Vagina (tissue), 2 donors: ENCODE measurements at regions not wholly inside any gene's neighbourhood (a gene's known extent, or its start where the extent isn't known, plus 50 kb on each side); places are given as distances from the start of the nearest gene placed in this dataset.
A peak's percentile ranks its signal among the peaks of the same experiment; 100 is the strongest.

ENCODE experiments used
- DNase-seq, 2 donors: peaks; one replicate each; pipeline ENCODE4 v3.0.0-alpha.2; 2017; ENCODE audit errors: extremely low spot score in 2 of 2
- H3K27ac ChIP-seq: fragments of 200-600 bp; sonication (generic); one replicate; pipeline ENCODE4 v1.5.1; 2019
- H3K27me3 ChIP-seq: fragments of 200-600 bp; sonication (generic); one replicate; pipeline ENCODE4 v1.5.1; 2019
- H3K36me3 ChIP-seq, 2 donors: fragments of 200-600 bp; sonication (generic); one replicate each; pipeline ENCODE4 v1.5.1; 2017 to 2019
- H3K4me1 ChIP-seq: fragments of 200-600 bp; sonication (generic); one replicate; pipeline ENCODE4 v1.5.1; 2019
- H3K4me3 ChIP-seq, 2 donors: fragments of 200-600 bp; sonication (generic); 1 replicate in 1 of 2; 2 replicates in 1 of 2; pipeline ENCODE4 v1.5.1; 2016 to 2019
- H3K9me3 ChIP-seq: fragments of 200-600 bp; sonication (generic); one replicate; pipeline ENCODE4 v1.5.1; 2019
- POLR2A ChIP-seq, 2 donors: fragments of 450-650 bp; IDR thresholded peaks; one replicate each; pipeline ENCODE4 v1.6.1; 2017; ENCODE audit warnings: antibody characterized with exemption in 2 of 2, mild to moderate bottlenecking in 2 of 2, moderate library complexity in 2 of 2
- POLR2AphosphoS5 ChIP-seq, 2 donors: sonication (generic); formaldehyde crosslinking; IDR thresholded peaks; one replicate each; pipeline ENCODE4 v1.9.0; 2017; ENCODE audit warnings: antibody characterized with exemption in 2 of 2, mild to moderate bottlenecking in 2 of 2, low read depth in 1 of 2; ENCODE audit not compliant: insufficient read depth in 1 of 2
- intact Hi-C: fragments of 100-400 bp; cut with DNase I; formaldehyde crosslinking; loops from one replicate; pipeline ENCODE4 v1.15.1; 2023
- TF ChIP-seq, protein P1 (sequence below), 3 experiments: fragments of 450-650 bp in 2 of 3; fragments of 200-600 bp in 1 of 3; sonication (generic) in 1 of 3; IDR thresholded peaks; one replicate each; pipeline ENCODE4 v1.5.1; 2017 to 2019; ENCODE audit warnings: antibody characterized with exemption in 3 of 3, mild to moderate bottlenecking in 2 of 3, moderate library complexity in 2 of 3

DNA sequence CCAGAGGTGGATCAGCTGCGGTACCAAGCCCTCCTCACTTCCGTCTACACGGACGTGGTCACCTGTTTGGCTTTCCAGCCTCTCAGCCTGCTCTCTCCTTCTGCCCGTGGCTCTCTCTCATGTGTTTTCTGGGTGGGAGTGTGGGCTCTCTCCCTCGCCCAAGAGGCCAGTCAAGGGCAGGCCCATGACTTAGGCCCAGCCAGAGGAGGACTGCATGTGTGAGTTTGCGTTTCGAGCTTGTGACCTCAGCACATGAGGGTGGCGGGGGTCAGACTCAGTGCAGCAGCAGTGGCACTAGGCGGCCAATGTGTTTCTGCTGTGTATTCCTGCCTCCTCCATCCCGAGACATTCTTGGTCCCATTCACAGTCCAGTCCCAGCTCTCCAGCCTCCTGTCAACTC is 82.5 kb upstream of the SMIM23 start:
- no peaks in the 10 kb centered on the region for H3K36me3 ChIP-seq
- H3K4me3 ChIP-seq = no peak overlapping the region
- H3K4me1 ChIP-seq = no peaks in the 10 kb centered on the region
- intact Hi-C loops = no loop called here
- TF ChIP-seq, protein P1, sequence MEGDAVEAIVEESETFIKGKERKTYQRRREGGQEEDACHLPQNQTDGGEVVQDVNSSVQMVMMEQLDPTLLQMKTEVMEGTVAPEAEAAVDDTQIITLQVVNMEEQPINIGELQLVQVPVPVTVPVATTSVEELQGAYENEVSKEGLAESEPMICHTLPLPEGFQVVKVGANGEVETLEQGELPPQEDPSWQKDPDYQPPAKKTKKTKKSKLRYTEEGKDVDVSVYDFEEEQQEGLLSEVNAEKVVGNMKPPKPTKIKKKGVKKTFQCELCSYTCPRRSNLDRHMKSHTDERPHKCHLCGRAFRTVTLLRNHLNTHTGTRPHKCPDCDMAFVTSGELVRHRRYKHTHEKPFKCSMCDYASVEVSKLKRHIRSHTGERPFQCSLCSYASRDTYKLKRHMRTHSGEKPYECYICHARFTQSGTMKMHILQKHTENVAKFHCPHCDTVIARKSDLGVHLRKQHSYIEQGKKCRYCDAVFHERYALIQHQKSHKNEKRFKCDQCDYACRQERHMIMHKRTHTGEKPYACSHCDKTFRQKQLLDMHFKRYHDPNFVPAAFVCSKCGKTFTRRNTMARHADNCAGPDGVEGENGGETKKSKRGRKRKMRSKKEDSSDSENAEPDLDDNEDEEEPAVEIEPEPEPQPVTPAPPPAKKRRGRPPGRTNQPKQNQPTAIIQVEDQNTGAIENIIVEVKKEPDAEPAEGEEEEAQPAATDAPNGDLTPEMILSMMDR (IDR thresholded peaks at IDR 0.05) = no peak
- TF ChIP-seq POLR2A (IDR thresholded peaks at IDR 0.05) (no peak), POLR2AphosphoS5 (IDR thresholded peaks at IDR 0.05; ENCODE audit: insufficient read depth in 1 of 2, low read depth in 1 of 2) (no peak)
- H3K27me3 ChIP-seq = no peaks in the 10 kb centered on the region
- H3K9me3 ChIP-seq = no peaks in the 10 kb centered on the region
- DNase-seq = peak in 1 of 2 donors; percentile 69
- no peak overlapping the region for H3K27ac ChIP-seq

- Histone ChIP-seq H3K27ac (no peak overlapping the region), H3K4me1 (no peaks in the 10 kb centered on the region), H3K27me3 (no peaks in the 10 kb centered on the region), H3K4me3 (no peak overlapping the region), H3K9me3 (no peaks in the 10 kb centered on the region), H3K36me3 (no peaks in the 10 kb centered on the region)
- intact Hi-C loops = no loop called here
- DNase-seq = no peak
- TF ChIP-seq POLR2AphosphoS5 (IDR thresholded peaks at IDR 0.05; ENCODE audit: insufficient read depth in 1 of 2, low read depth in 1 of 2) = no peak
- TF ChIP-seq POLR2A (IDR thresholded peaks at IDR 0.05) = no peak
- TF ChIP-seq, protein P1 (IDR thresholded peaks at IDR 0.05) = no peak
Observed at GRCh38 chr5:171705036-171705435, 80.6 kb upstream of the SMIM23 start.

DNA sequence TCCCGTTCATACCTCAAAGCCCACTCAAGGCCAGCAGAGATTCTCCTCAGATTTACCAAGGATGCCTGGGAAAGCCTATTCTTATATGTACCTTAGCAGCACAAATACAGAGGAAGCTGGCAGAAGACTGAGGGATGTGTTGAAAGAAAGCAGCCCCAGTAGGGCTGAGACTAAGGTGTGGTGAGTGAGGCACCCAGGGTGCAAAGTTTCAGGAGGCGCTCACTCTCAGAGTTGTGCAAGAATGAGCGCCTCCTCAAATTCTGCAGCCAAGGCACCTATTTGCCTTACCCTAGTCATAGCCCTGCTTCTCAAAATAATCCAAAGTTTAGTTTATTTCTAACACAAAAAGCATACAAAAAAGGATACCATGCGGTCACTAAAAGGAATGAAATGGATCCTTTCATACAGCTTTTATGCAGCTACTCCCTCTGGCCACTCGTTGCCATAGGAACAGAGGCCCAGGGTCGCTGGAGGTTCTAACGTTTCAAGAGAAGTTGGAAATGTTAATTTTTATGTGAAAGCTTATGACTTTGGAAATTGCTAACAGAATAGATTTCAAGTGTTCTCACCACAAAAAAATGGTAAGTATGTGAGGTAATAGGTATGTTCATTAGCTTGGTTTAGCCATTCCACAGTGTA is 79.7 kb upstream of the SMIM23 start:
- Histone ChIP-seq H3K27me3 (no peaks in the 10 kb centered on the region), H3K36me3 (no peaks in the 10 kb centered on the region), H3K4me3 (no peak overlapping the region), H3K27ac (no peak overlapping the region), H3K4me1 (no peaks in the 10 kb centered on the region), H3K9me3 (no peaks in the 10 kb centered on the region)
- peak in 1 of 2 donors; percentile 42 for DNase-seq
- intact Hi-C loops = no loop called here
- TF ChIP-seq POLR2A (IDR thresholded peaks at IDR 0.05) (no peak), POLR2AphosphoS5 (IDR thresholded peaks at IDR 0.05; ENCODE audit: insufficient read depth in 1 of 2, low read depth in 1 of 2) (no peak)
- TF ChIP-seq, protein P1 (IDR thresholded peaks at IDR 0.05) = no peak

DNA sequence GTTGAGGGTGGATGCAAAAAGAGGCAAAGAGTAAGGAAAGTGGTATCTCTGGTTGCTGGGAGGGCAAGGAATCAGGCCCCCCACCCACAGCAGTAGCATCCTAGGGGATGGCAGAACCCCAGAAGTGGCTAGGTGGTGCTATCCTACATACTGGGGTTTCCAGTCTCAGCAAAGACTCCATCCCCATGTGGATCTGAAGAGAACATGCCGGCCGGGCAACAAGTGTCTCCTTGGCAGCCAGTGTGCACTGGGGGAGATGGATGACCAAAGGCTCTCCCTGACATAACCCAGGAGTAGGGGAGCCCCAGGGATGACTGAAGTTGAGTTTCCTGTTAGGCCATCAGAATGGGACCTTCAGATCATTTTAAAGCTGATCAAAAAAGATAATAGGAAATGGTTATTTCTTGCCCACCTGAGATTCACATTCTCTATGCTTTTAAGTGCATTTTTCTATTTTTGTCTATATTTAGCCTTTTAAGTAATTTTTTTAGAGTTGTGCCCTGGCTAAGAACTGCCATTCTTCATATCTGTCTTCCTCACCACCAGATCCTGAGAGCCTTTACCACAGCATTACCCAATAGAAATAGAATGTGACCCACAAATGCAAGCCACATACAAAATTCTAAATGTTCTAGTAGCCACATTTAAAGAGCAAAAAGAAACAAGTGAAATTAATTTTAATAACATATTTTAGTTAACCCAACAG is 78.7 kb upstream of the SMIM23 start:
- DNase-seq = peak in 1 of 2 donors; percentile 58
- Histone ChIP-seq H3K27ac (no peak overlapping the region), H3K4me1 (no peaks in the 10 kb centered on the region), H3K27me3 (no peaks in the 10 kb centered on the region), H3K9me3 (no peaks in the 10 kb centered on the region), H3K4me3 (no peak overlapping the region), H3K36me3 (no peaks in the 10 kb centered on the region)
- no peak for TF ChIP-seq POLR2A (IDR thresholded peaks at IDR 0.05)
- no peak for TF ChIP-seq POLR2AphosphoS5 (IDR thresholded peaks at IDR 0.05; ENCODE audit: insufficient read depth in 1 of 2, low read depth in 1 of 2)
- TF ChIP-seq, protein P1 (IDR thresholded peaks at IDR 0.05) = no peak
- intact Hi-C loops = no loop called here

- intact Hi-C loops = no loop called here
- Histone ChIP-seq H3K4me1 (no peaks in the 10 kb centered on the region), H3K36me3 (no peaks in the 10 kb centered on the region), H3K27me3 (no peaks in the 10 kb centered on the region), H3K9me3 (no peaks in the 10 kb centered on the region), H3K4me3 (no peak overlapping the region), H3K27ac (no peak overlapping the region)
- TF ChIP-seq, protein P1 (IDR thresholded peaks at IDR 0.05) = no peak
- TF ChIP-seq POLR2AphosphoS5 (IDR thresholded peaks at IDR 0.05; ENCODE audit: insufficient read depth in 1 of 2, low read depth in 1 of 2) = no peak
- no peak for TF ChIP-seq POLR2A (IDR thresholded peaks at IDR 0.05)
- DNase-seq = peak in 1 of 2 donors; percentile 40
Observed at GRCh38 chr5:171707442-171707792, 78.2 kb upstream of the SMIM23 start.
